PC-3 (cell line): ENCODE measurements at regions not wholly inside any gene's neighbourhood (a gene's known extent, or its start where the extent isn't known, plus 50 kb on each side); places are given as distances from the start of the nearest gene placed in this dataset.
"Not testable (repeated sequence)": the region's sequence is repeated elsewhere in the genome, so short reads cannot be mapped to it uniquely, and the experiment has no call there.

ENCODE experiments used
- ATAC-seq: fragments of 200-7000 bp; cut with Tn5 transposase; 2 replicates; pipeline ENCODE4 v1.9.1; 2020; ENCODE audit warnings: mild to moderate bottlenecking, moderate library complexity
- BruUV-seq: library from RNA; stranded (reverse); fragments of 400-500 nt; replicated peaks from 2 replicates; lab custom pipeline; 2021; lab: Mats Ljungman, UMichigan
- CTCF ChIA-PET: fragments of 300-600 bp; sonication (Branson Sonifier 250); formaldehyde crosslinking; loops from one replicate; lab custom pipeline; 2022; ENCODE audit warnings: antibody characterized with exemption; lab: Charles Lee
- POLR2A ChIA-PET: fragments of 300-600 bp; sonication (Branson Sonifier 250); formaldehyde crosslinking; loops from one replicate; lab custom pipeline; 2022; ENCODE audit warnings: antibody characterized with exemption; ENCODE audit not compliant: unreplicated experiment; lab: Charles Lee
- DNase-seq: peaks from one replicate; pipeline ENCODE4 v3.0.0-alpha.2; 2015
- H2AFZ ChIP-seq: fragments of 300-600 bp; sonication (generic); 2 replicates; pipeline ENCODE4 v1.6.0; 2016; ENCODE audit warnings: antibody characterized with exemption, low read length
- H3F3A ChIP-seq: fragments of 300-600 bp; sonication (generic); one replicate; pipeline ENCODE4 v1.6.0; 2017; ENCODE audit warnings: antibody characterized with exemption, low read length, control low read depth, mild to moderate bottlenecking; ENCODE audit not compliant: unreplicated experiment
- H3K27ac ChIP-seq: fragments of 300-600 bp; sonication (generic); 2 replicates; pipeline ENCODE4 v1.5.1; 2016; ENCODE audit warnings: mild to moderate bottlenecking, low read length
- H3K27me3 ChIP-seq: fragments of 300-600 bp; sonication (generic); 2 replicates; pipeline ENCODE4 v1.6.1; 2016; ENCODE audit warnings: low read length, mixed read lengths
- H3K36me3 ChIP-seq: fragments of 300-600 bp; sonication (generic); 2 replicates; pipeline ENCODE4 v1.6.1; 2016; ENCODE audit warnings: low read depth, mixed run types, low read length, mixed read lengths
- H3K4me1 ChIP-seq: fragments of 300-600 bp; sonication (generic); 2 replicates; pipeline ENCODE4 v1.5.1; 2016; ENCODE audit warnings: low read length; ENCODE audit not compliant: insufficient read depth
- H3K4me2 ChIP-seq: fragments of 300-600 bp; sonication (generic); 2 replicates; pipeline ENCODE4 v1.6.0; 2016; ENCODE audit warnings: low read length
- H3K4me3 ChIP-seq: fragments of 300-600 bp; sonication (generic); 2 replicates; pipeline ENCODE4 v1.5.1; 2016; ENCODE audit warnings: mild to moderate bottlenecking, low read length, mixed read lengths
- H3K79me2 ChIP-seq: fragments of 300-600 bp; sonication (generic); 2 replicates; pipeline ENCODE4 v1.6.1; 2017; ENCODE audit warnings: low read length, mixed read lengths
- H3K9ac ChIP-seq: fragments of 300-600 bp; sonication (generic); 2 replicates; pipeline ENCODE4 v1.6.0; 2016; ENCODE audit warnings: mild to moderate bottlenecking, low read length
- H3K9me2 ChIP-seq: fragments of 300-600 bp; sonication (generic); replicated peaks from 2 replicates; pipeline ENCODE4 v1.6.1; 2016; ENCODE audit warnings: mixed run types, low read length, mixed read lengths
- H3K9me3 ChIP-seq: fragments of 300-600 bp; sonication (generic); 2 replicates; pipeline ENCODE4 v1.6.1; 2016; ENCODE audit warnings: low read length, mixed read lengths
- H4K20me1 ChIP-seq: fragments of 300-600 bp; sonication (generic); 2 replicates; pipeline ENCODE4 v1.6.1; 2016; ENCODE audit warnings: low read length, mixed read lengths
- EZH2 ChIP-seq: fragments of 300-600 bp; sonication (generic); IDR thresholded peaks from one replicate; pipeline ENCODE4 v1.6.1; 2017; ENCODE audit warnings: antibody characterized with exemption, mild to moderate bottlenecking, low read length; ENCODE audit not compliant: unreplicated experiment
- EZH2phosphoT487 ChIP-seq: fragments of 300-600 bp; sonication (generic); IDR thresholded peaks from 2 replicates; pipeline ENCODE4 v1.6.1; 2018; ENCODE audit warnings: mild to moderate bottlenecking, antibody characterized with exemption, low read length, borderline replicate concordance
- intact Hi-C: fragments of 100-400 bp; cut with micrococcal nuclease; formaldehyde crosslinking; loops from 2 replicates; pipeline ENCODE4 v1.9.0; 2023
- TF ChIP-seq, protein P1 (sequence below): fragments of 300-600 bp; sonication (generic); conservative IDR thresholded peaks from 2 replicates; pipeline ENCODE4 v1.5.1; 2017; ENCODE audit warnings: antibody characterized with exemption, low read depth, mild to moderate bottlenecking, low read length

DNA sequence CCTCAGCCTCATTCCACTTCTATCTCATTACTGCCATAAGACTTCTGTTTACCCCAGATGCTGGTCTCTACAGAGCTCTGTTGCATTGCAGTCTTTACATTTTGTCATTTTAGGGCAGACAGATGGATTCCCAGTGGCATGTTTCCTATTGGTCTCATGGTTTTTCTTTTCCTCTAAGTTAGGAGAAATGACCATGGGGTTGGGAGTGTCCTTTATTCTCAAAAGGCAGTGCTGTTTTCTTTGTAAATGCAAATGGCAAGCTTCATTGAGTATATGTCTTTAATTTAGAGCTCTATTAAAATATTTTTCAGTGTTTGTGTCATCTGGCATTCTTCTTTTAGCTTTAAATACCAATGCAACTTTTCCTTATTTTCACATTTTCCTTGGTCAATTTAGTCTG lies 57.0 kb downstream of the MSTN start:
- no TSS peak for BruUV-seq
- intact Hi-C loops: no loop called here

DNA sequence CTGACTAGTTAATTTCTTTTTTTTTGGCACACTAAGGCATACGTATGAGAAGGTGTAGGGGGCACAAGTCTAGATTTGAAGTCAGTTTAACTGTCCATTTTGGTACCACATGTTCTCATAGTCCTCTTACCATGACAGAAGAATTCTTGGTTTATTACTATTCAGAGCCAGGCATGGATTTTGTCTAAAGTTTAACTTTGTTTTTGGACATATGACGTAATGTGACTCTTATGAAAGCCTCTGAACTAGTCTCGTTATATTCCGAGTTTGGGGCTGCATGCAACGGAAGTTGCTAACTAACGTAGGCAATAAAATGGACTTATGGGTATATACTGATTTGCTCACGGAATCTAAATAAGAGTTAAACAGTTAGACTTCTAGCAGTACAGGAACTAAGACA lies 62.9 kb downstream of the MSTN start:
- no TSS peak for BruUV-seq
- Histone ChIP-seq H2AFZ (no peak overlapping the region), H3K36me3 (no peaks in the 10 kb centered on the region), H3K9me2 (no peaks in the 10 kb centered on the region), H3K27ac (no peak overlapping the region), H4K20me1 (no peaks in the 10 kb centered on the region), H3K4me1 (no peaks in the 10 kb centered on the region), H3K27me3 (no peaks in the 10 kb centered on the region), H3K4me2 (no peak overlapping the region), H3K9me3 (0 out of 2 replicates have a peak, but pooled peaks cover 6% of the 10 kb centered on the region), H3K79me2 (no peaks in the 10 kb centered on the region), H3K4me3 (no peak overlapping the region), H3F3A (no peaks in the 10 kb centered on the region), H3K9ac (no peak overlapping the region)
- intact Hi-C loops: no loop called here
- CTCF ChIA-PET: no interaction called here
- ATAC-seq (no peak), DNase-seq (no peak)
- POLR2A ChIA-PET: interaction anchor here (0.6 kb wide), 1 partner anchor 313 kb away, joined by 3 read pairs; no protein-coding TSS in a partner anchor
- TF ChIP-seq EZH2phosphoT487 (no peak), EZH2 (no peak)
- TF ChIP-seq, protein P1, sequence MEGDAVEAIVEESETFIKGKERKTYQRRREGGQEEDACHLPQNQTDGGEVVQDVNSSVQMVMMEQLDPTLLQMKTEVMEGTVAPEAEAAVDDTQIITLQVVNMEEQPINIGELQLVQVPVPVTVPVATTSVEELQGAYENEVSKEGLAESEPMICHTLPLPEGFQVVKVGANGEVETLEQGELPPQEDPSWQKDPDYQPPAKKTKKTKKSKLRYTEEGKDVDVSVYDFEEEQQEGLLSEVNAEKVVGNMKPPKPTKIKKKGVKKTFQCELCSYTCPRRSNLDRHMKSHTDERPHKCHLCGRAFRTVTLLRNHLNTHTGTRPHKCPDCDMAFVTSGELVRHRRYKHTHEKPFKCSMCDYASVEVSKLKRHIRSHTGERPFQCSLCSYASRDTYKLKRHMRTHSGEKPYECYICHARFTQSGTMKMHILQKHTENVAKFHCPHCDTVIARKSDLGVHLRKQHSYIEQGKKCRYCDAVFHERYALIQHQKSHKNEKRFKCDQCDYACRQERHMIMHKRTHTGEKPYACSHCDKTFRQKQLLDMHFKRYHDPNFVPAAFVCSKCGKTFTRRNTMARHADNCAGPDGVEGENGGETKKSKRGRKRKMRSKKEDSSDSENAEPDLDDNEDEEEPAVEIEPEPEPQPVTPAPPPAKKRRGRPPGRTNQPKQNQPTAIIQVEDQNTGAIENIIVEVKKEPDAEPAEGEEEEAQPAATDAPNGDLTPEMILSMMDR: no peak

More for the DNA sequence above, 57.0 kb downstream of the MSTN start:
- Histone ChIP-seq H3K27me3 (no peaks in the 10 kb centered on the region), H3K4me2 (no peak overlapping the region), H2AFZ (no peak overlapping the region), H3K9me2 (no peaks in the 10 kb centered on the region), H3K27ac (no peak overlapping the region), H3K9ac (no peak overlapping the region), H4K20me1 (no peaks in the 10 kb centered on the region), H3F3A (no peaks in the 10 kb centered on the region), H3K36me3 (no peaks in the 10 kb centered on the region), H3K4me3 (no peak overlapping the region), H3K4me1 (no peaks in the 10 kb centered on the region), H3K9me3 (no peaks in the 10 kb centered on the region), H3K79me2 (no peaks in the 10 kb centered on the region)
- POLR2A ChIA-PET: no interaction called here
- ATAC-seq: no peak
- CTCF ChIA-PET: no interaction called here
- TF ChIP-seq, protein P1: no peak
- TF ChIP-seq EZH2 (no peak), EZH2phosphoT487 (no peak)
- no peak for DNase-seq

DNA sequence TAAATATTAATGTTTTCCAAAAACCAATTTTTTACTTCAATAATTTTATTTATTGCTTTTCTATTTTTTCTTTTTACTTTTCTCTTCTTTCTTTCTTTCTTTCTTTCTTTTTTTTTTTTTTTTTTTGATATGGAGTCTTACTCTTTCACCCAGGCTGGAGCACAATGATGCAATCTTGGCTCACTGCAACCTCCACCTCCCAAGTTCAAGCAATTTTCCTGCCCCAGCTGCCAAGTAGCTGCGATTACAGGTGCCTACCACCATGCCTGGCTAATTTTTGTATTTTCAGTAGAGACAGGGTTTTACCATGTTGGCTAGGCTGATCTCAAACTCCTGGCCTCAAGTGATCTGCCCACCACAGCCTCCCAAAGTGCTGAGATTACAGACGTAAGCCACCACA lies 63.9 kb downstream of the MSTN start:
- H3K9ac ChIP-seq, H3K4me2 ChIP-seq, H2AFZ ChIP-seq, CTCF ChIA-PET, H3F3A ChIP-seq, DNase-seq, BruUV-seq, H3K36me3 ChIP-seq, H3K9me3 ChIP-seq, H4K20me1 ChIP-seq, H3K27ac ChIP-seq, H3K4me3 ChIP-seq, intact Hi-C loops, H3K27me3 ChIP-seq, POLR2A ChIA-PET, H3K9me2 ChIP-seq, H3K79me2 ChIP-seq, H3K4me1 ChIP-seq, ATAC-seq: not testable (repeated sequence)
